Stomach (tissue), 4 donors: ENCODE measurements at regions not wholly inside any gene's neighbourhood (a gene's known extent, or its start where the extent isn't known, plus 50 kb on each side); places are given as distances from the start of the nearest gene placed in this dataset.

ENCODE experiments used
- EP300 ChIP-seq: sonication (generic); formaldehyde crosslinking; IDR thresholded peaks from one replicate; pipeline ENCODE4 v1.6.1; 2017; ENCODE audit warnings: antibody characterized with exemption
- POLR2A ChIP-seq, 4 donors: fragments of 450-650 bp; IDR thresholded peaks; one replicate each; pipeline ENCODE4 v1.6.1; 2016; ENCODE audit warnings: antibody characterized with exemption in 4 of 4, control low read depth in 2 of 4, mild to moderate bottlenecking in 1 of 4, moderate library complexity in 1 of 4
- POLR2AphosphoS5 ChIP-seq, 3 donors: sonication (generic); formaldehyde crosslinking; IDR thresholded peaks; one replicate each; pipeline ENCODE4 v1.6.1; 2016; ENCODE audit warnings: antibody characterized with exemption in 3 of 3
- TF ChIP-seq, protein P1 (sequence below), 7 experiments: fragments of 450-650 bp in 4 of 7; fragments of 200-600 bp in 3 of 7; sonication (generic) in 3 of 7; IDR thresholded peaks; one replicate each; pipeline ENCODE4 v1.5.1; 2016 to 2019; ENCODE audit warnings: antibody characterized with exemption in 7 of 7, control low read depth in 2 of 7, mild to moderate bottlenecking in 1 of 7

- TF ChIP-seq, protein P1, sequence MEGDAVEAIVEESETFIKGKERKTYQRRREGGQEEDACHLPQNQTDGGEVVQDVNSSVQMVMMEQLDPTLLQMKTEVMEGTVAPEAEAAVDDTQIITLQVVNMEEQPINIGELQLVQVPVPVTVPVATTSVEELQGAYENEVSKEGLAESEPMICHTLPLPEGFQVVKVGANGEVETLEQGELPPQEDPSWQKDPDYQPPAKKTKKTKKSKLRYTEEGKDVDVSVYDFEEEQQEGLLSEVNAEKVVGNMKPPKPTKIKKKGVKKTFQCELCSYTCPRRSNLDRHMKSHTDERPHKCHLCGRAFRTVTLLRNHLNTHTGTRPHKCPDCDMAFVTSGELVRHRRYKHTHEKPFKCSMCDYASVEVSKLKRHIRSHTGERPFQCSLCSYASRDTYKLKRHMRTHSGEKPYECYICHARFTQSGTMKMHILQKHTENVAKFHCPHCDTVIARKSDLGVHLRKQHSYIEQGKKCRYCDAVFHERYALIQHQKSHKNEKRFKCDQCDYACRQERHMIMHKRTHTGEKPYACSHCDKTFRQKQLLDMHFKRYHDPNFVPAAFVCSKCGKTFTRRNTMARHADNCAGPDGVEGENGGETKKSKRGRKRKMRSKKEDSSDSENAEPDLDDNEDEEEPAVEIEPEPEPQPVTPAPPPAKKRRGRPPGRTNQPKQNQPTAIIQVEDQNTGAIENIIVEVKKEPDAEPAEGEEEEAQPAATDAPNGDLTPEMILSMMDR (IDR thresholded peaks at IDR 0.05): no peak
- no peak for TF ChIP-seq POLR2A (IDR thresholded peaks at IDR 0.05)
- TF ChIP-seq EP300: no peak
- TF ChIP-seq POLR2AphosphoS5 (IDR thresholded peaks at IDR 0.05): no peak
These were observed 184.5 kb upstream of the CRY1 start for GRCh38 chr12:107277855-107278254.
